Inflammatory macrophage (primary cell): ENCODE measurements at regions not wholly inside any gene's neighbourhood (a gene's known extent, or its start where the extent isn't known, plus 50 kb on each side); places are given as distances from the start of the nearest gene placed in this dataset.

Source experiments
- DNase-seq, 2 donors: peaks; one replicate each; pipeline ENCODE4 v3.0.0-alpha.2; 2020 to 2022

GRCh38 chr3:111244760-111245159 is 173.1 kb downstream of the NECTIN3 start:
- DNase-seq = no peak

GRCh38 chr3:111246967-111247760 is 175.5 kb downstream of the NECTIN3 start:
- no peak for DNase-seq

- DNase-seq = no peak
Measured at GRCh38 chr3:111248406-111248805, 176.8 kb downstream of the NECTIN3 start.

- DNase-seq = no peak
Measured at GRCh38 chr3:111249421-111249820, 177.8 kb downstream of the NECTIN3 start.

GRCh38 chr3:111252779-111253178 is 181.2 kb downstream of the NECTIN3 start:
- peak in 1 of 2 donors; percentile 1 for DNase-seq

GRCh38 chr3:111253733-111254132 is 182.1 kb downstream of the NECTIN3 start:
- DNase-seq = no peak

- DNase-seq = no peak
Measured at GRCh38 chr3:111260878-111261277, 189.3 kb downstream of the NECTIN3 start.

GRCh38 chr3:111269777-111270176 is 198.2 kb downstream of the NECTIN3 start:
- no peak for DNase-seq

GRCh38 chr3:111277226-111277625 is 205.6 kb downstream of the NECTIN3 start:
- no peak for DNase-seq

- DNase-seq = no peak
Measured at GRCh38 chr3:111278959-111279358, 207.3 kb downstream of the NECTIN3 start.

GRCh38 chr3:111282024-111282423 is 210.4 kb downstream of the NECTIN3 start:
- DNase-seq = no peak

- no peak for DNase-seq
Measured at GRCh38 chr3:111283165-111283564, 211.5 kb downstream of the NECTIN3 start.

GRCh38 chr3:111284503-111285183 is 213.0 kb downstream of the NECTIN3 start:
- DNase-seq = no peak

- DNase-seq = no peak
Measured at GRCh38 chr3:111285184-111285538, 213.5 kb downstream of the NECTIN3 start.

GRCh38 chr3:111285694-111286093 is 214.1 kb downstream of the NECTIN3 start:
- no peak for DNase-seq

GRCh38 chr3:111286746-111287145 is 215.1 kb downstream of the NECTIN3 start:
- DNase-seq = no peak

- no peak for DNase-seq
Measured at GRCh38 chr3:111292117-111292516, 220.5 kb downstream of the NECTIN3 start.

GRCh38 chr3:111299192-111299615 is 227.6 kb downstream of the NECTIN3 start:
- DNase-seq = no peak

- no peak for DNase-seq
Measured at GRCh38 chr3:111301238-111301798, 229.7 kb downstream of the NECTIN3 start.

- DNase-seq = no peak
Measured at GRCh38 chr3:111302063-111302462, 230.4 kb downstream of the NECTIN3 start.

GRCh38 chr3:111303760-111304159 is 232.1 kb downstream of the NECTIN3 start:
- DNase-seq = no peak

GRCh38 chr3:111307676-111308075 is 234.3 kb upstream of the CD96 start:
- DNase-seq = no peak

- DNase-seq = no peak
Measured at GRCh38 chr3:111311126-111311525, 230.9 kb upstream of the CD96 start.

- DNase-seq = no peak
Measured at GRCh38 chr3:111311709-111312235, 230.2 kb upstream of the CD96 start.
